ENCODE measurements at regions not wholly inside any gene's neighbourhood (a gene's known extent, or its start where the extent isn't known, plus 50 kb on each side); places are given as distances from the start of the nearest gene placed in this dataset.

GRCh38 chr12:75939016-75939642, 92.4 kb downstream of the PHLDA1 start:
- no peak for TF ChIP-seq EGR1 (IDR thresholded peaks at IDR 0.05)
- no peak for TF ChIP-seq EP300 (IDR thresholded peaks at IDR 0.05; ENCODE audit: borderline replicate concordance)
- TF ChIP-seq MAX (IDR thresholded peaks at IDR 0.05): no peak
- TF ChIP-seq YY1 (IDR thresholded peaks at IDR 0.05; ENCODE audit: low read depth): no peak
- no peak for TF ChIP-seq NFIC (IDR thresholded peaks at IDR 0.05)
- no peak for TF ChIP-seq TAF1 (IDR thresholded peaks at IDR 0.05; ENCODE audit: low read depth)
- TF ChIP-seq FOXM1 (IDR thresholded peaks at IDR 0.05; ENCODE audit: borderline replicate concordance, low read depth): no peak
- no peak for TF ChIP-seq USF1 (IDR thresholded peaks at IDR 0.05)
- no peak for TF ChIP-seq CEBPB (IDR thresholded peaks at IDR 0.05)

- no peak for TF ChIP-seq USF1 (IDR thresholded peaks at IDR 0.05)
- TF ChIP-seq EGR1 (IDR thresholded peaks at IDR 0.05): no peak
- no peak for TF ChIP-seq EP300 (IDR thresholded peaks at IDR 0.05; ENCODE audit: borderline replicate concordance)
Measured at GRCh38 chr12:75938189-75938588, 93.4 kb downstream of the PHLDA1 start.

- TF ChIP-seq CEBPB (IDR thresholded peaks at IDR 0.05) (no peak), EGR1 (IDR thresholded peaks at IDR 0.05) (no peak), REST (IDR thresholded peaks at IDR 0.05; ENCODE audit: low read depth) (no peak), ZBTB7A (IDR thresholded peaks at IDR 0.05; ENCODE audit: low read depth) (no peak), NFIC (IDR thresholded peaks at IDR 0.05) (no peak), TEAD4 (IDR thresholded peaks at IDR 0.05) (no peak), USF1 (IDR thresholded peaks at IDR 0.05) (no peak), FOXM1 (IDR thresholded peaks at IDR 0.05; ENCODE audit: borderline replicate concordance, low read depth) (no peak), RAD21 (IDR thresholded peaks at IDR 0.05; ENCODE audit: low read depth) (no peak), MAX (IDR thresholded peaks at IDR 0.05) (no peak), TAF1 (IDR thresholded peaks at IDR 0.05; ENCODE audit: low read depth) (no peak), EP300 (IDR thresholded peaks at IDR 0.05; ENCODE audit: borderline replicate concordance) (no peak), YY1 (IDR thresholded peaks at IDR 0.05; ENCODE audit: low read depth) (no peak), TCF12 (IDR thresholded peaks at IDR 0.05; ENCODE audit: low read depth) (no peak), CREB1 (IDR thresholded peaks at IDR 0.05; ENCODE audit: low read depth) (no peak)
Measured at GRCh38 chr12:75937486-75937885, 94.1 kb downstream of the PHLDA1 start.

GRCh38 chr12:75936515-75937440, 94.8 kb downstream of the PHLDA1 start:
- no peak for TF ChIP-seq YY1 (IDR thresholded peaks at IDR 0.05; ENCODE audit: low read depth)

- no peak for TF ChIP-seq FOXM1 (IDR thresholded peaks at IDR 0.05; ENCODE audit: borderline replicate concordance, low read depth)
- no peak for TF ChIP-seq TAF1 (IDR thresholded peaks at IDR 0.05; ENCODE audit: low read depth)
- no peak for TF ChIP-seq TCF12 (IDR thresholded peaks at IDR 0.05; ENCODE audit: low read depth)
- TF ChIP-seq RAD21 (IDR thresholded peaks at IDR 0.05; ENCODE audit: low read depth): no peak
- no peak for TF ChIP-seq ZBTB7A (IDR thresholded peaks at IDR 0.05; ENCODE audit: low read depth)
- TF ChIP-seq NFIC (IDR thresholded peaks at IDR 0.05): no peak
- no peak for TF ChIP-seq EP300 (IDR thresholded peaks at IDR 0.05; ENCODE audit: borderline replicate concordance)
- TF ChIP-seq CREB1 (IDR thresholded peaks at IDR 0.05; ENCODE audit: low read depth): no peak
- no peak for TF ChIP-seq TEAD4 (IDR thresholded peaks at IDR 0.05)
- TF ChIP-seq USF1 (IDR thresholded peaks at IDR 0.05): no peak
- TF ChIP-seq EGR1 (IDR thresholded peaks at IDR 0.05): no peak
- no peak for TF ChIP-seq CEBPB (IDR thresholded peaks at IDR 0.05)
- no peak for TF ChIP-seq REST (IDR thresholded peaks at IDR 0.05; ENCODE audit: low read depth)
- no peak for TF ChIP-seq YY1 (IDR thresholded peaks at IDR 0.05; ENCODE audit: low read depth)
- TF ChIP-seq MAX (IDR thresholded peaks at IDR 0.05): no peak
Measured at GRCh38 chr12:75935539-75936242, 95.9 kb downstream of the PHLDA1 start.

All from Ishikawa (cell line).